ENCODE measurements at regions not wholly inside any gene's neighbourhood (a gene's known extent, or its start where the extent isn't known, plus 50 kb on each side); places are given as distances from the start of the nearest gene placed in this dataset.
"Not testable (repeated sequence)": the region's sequence is repeated elsewhere in the genome, so short reads cannot be mapped to it uniquely, and the experiment has no call there.

- DNase-seq (ENCODE audit: low read depth in 4 of 4, low spot score in 1 of 4), result no peak
These were observed 437.5 kb downstream of the TMEM232 start for GRCh38 chr5:110288766-110289511.

GRCh38 chr5:110289512-110289810, 437.0 kb downstream of the TMEM232 start:
- DNase-seq (ENCODE audit: low read depth in 4 of 4, low spot score in 1 of 4), result no peak

- DNase-seq (ENCODE audit: low read depth in 4 of 4, low spot score in 1 of 4), result no peak
These were observed 435.9 kb downstream of the TMEM232 start for GRCh38 chr5:110290542-110290941.

GRCh38 chr5:110294281-110294680, 432.2 kb downstream of the TMEM232 start:
- no peak for DNase-seq (ENCODE audit: low read depth in 4 of 4, low spot score in 1 of 4)

- DNase-seq (ENCODE audit: low read depth in 4 of 4, low spot score in 1 of 4), result no peak
These were observed 429.3 kb downstream of the TMEM232 start for GRCh38 chr5:110297152-110297670.

GRCh38 chr5:110304176-110304575, 422.3 kb downstream of the TMEM232 start:
- no peak for DNase-seq (ENCODE audit: low read depth in 4 of 4, low spot score in 1 of 4)

- DNase-seq (ENCODE audit: low read depth in 4 of 4, low spot score in 1 of 4), result no peak
These were observed 419.8 kb downstream of the TMEM232 start for GRCh38 chr5:110306650-110307049.

- no peak for DNase-seq (ENCODE audit: low read depth in 4 of 4, low spot score in 1 of 4)
These were observed 417.2 kb downstream of the TMEM232 start for GRCh38 chr5:110309222-110309621.

GRCh38 chr5:110316566-110316965, 409.9 kb downstream of the TMEM232 start:
- DNase-seq (ENCODE audit: low read depth in 4 of 4, low spot score in 1 of 4), result not testable (repeated sequence)

GRCh38 chr5:110321117-110321516, 405.4 kb downstream of the TMEM232 start:
- DNase-seq (ENCODE audit: low read depth in 4 of 4, low spot score in 1 of 4), result no peak

- no peak for DNase-seq (ENCODE audit: low read depth in 4 of 4, low spot score in 1 of 4)
These were observed 403.1 kb downstream of the TMEM232 start for GRCh38 chr5:110323357-110323756.

GRCh38 chr5:110323832-110324231, 402.6 kb downstream of the TMEM232 start:
- DNase-seq (ENCODE audit: low read depth in 4 of 4, low spot score in 1 of 4), result no peak

- DNase-seq (ENCODE audit: low read depth in 4 of 4, low spot score in 1 of 4), result no peak
These were observed 401.6 kb downstream of the TMEM232 start for GRCh38 chr5:110324876-110325275.

GRCh38 chr5:110329955-110330525, 396.4 kb downstream of the TMEM232 start:
- no peak for DNase-seq (ENCODE audit: low read depth in 4 of 4, low spot score in 1 of 4)

GRCh38 chr5:110333384-110333783, 393.1 kb downstream of the TMEM232 start:
- no peak for DNase-seq (ENCODE audit: low read depth in 4 of 4, low spot score in 1 of 4)

GRCh38 chr5:110335361-110336066, 391.0 kb downstream of the TMEM232 start:
- no peak for DNase-seq (ENCODE audit: low read depth in 4 of 4, low spot score in 1 of 4)

GRCh38 chr5:110338341-110339083, 388.0 kb downstream of the TMEM232 start:
- DNase-seq (ENCODE audit: low read depth in 4 of 4, low spot score in 1 of 4), result no peak

GRCh38 chr5:110339399-110339798, 387.1 kb downstream of the TMEM232 start:
- DNase-seq (ENCODE audit: low read depth in 4 of 4, low spot score in 1 of 4), result no peak

GRCh38 chr5:110341836-110342235, 384.6 kb downstream of the TMEM232 start:
- no peak for DNase-seq (ENCODE audit: low read depth in 4 of 4, low spot score in 1 of 4)

- no peak for DNase-seq (ENCODE audit: low read depth in 4 of 4, low spot score in 1 of 4)
These were observed 383.8 kb downstream of the TMEM232 start for GRCh38 chr5:110342683-110343082.

GRCh38 chr5:110343616-110344015, 382.9 kb downstream of the TMEM232 start:
- no peak for DNase-seq (ENCODE audit: low read depth in 4 of 4, low spot score in 1 of 4)

GRCh38 chr5:110345623-110346022, 380.8 kb downstream of the TMEM232 start:
- no peak for DNase-seq (ENCODE audit: low read depth in 4 of 4, low spot score in 1 of 4)
